ENCODE measurements at regions not wholly inside any gene's neighbourhood (a gene's known extent, or its start where the extent isn't known, plus 50 kb on each side); places are given as distances from the start of the nearest gene placed in this dataset.

GRCh38 chr13:97892717-97893116 is 60.8 kb upstream of the IPO5 start:
- TF ChIP-seq IRF3 (IDR thresholded peaks at IDR 0.05; ENCODE audit: low read depth, low read length) (no peak), SIN3A (IDR thresholded peaks at IDR 0.05; ENCODE audit: borderline replicate concordance, low read depth, low read length) (no peak), CTCF (IDR thresholded peaks at IDR 0.05) (no peak), USF1 (IDR thresholded peaks at IDR 0.05; ENCODE audit: borderline replicate concordance, low read depth) (no peak), ZBTB33 (IDR thresholded peaks at IDR 0.05; ENCODE audit: borderline replicate concordance, low read depth) (no peak), POLR2AphosphoS5 (IDR thresholded peaks at IDR 0.05; ENCODE audit: low read depth, low read length) (no peak), EP300 (IDR thresholded peaks at IDR 0.05; ENCODE audit: borderline replicate concordance in 1 of 2, low read depth in 1 of 2, low read length in 1 of 2) (no peak), RCOR1 (IDR thresholded peaks at IDR 0.05; ENCODE audit: low read length) (no peak), TCF12 (IDR thresholded peaks at IDR 0.05) (no peak), YY1 (IDR thresholded peaks at IDR 0.05; ENCODE audit: low read depth) (no peak), SMC3 (IDR thresholded peaks at IDR 0.05; ENCODE audit: low read depth, low read length) (no peak), MXI1 (IDR thresholded peaks at IDR 0.05; ENCODE audit: low read depth, low read length) (no peak)
